Cardiac septum (tissue), 1 donor: ENCODE measurements at regions not wholly inside any gene's neighbourhood (a gene's known extent, or its start where the extent isn't known, plus 50 kb on each side); places are given as distances from the start of the nearest gene placed in this dataset.

Source experiments
- DNase-seq: peaks from one replicate; pipeline ENCODE4 v3.0.0-alpha.2; 2020; ENCODE audit warnings: low spot score
- intact Hi-C: fragments of 100-400 bp; cut with DNase I; formaldehyde crosslinking; loops from one replicate; pipeline ENCODE4 v1.14.0; 2022
- donor health status: DM: no; HTN: no; CAD: no.

DNA sequence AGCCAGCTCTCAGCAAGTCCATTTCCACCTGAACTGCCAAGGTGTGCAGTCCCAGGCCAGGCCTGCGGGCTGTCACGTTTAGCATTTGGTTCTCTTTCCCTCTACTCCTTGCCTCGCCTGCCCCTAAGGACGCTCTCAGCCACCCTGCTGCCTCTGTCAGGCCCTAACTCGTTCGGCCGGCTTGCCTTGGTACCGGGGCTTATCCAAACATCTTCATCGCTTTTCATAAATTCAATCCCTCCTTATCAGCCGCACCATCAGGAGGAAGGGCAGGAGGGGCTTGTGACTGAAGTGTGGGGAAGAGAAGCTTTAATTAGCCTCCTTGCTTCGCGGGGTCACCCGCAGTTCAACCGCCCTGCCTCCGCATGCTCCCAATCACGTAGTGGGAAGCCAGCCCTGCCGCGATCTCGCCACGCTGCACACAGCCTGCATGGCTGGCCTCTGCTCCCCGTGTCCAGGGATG lies 231.1 kb downstream of the SOX9 start:
- intact Hi-C loops, result no loop called here
- no peak for DNase-seq

DNA sequence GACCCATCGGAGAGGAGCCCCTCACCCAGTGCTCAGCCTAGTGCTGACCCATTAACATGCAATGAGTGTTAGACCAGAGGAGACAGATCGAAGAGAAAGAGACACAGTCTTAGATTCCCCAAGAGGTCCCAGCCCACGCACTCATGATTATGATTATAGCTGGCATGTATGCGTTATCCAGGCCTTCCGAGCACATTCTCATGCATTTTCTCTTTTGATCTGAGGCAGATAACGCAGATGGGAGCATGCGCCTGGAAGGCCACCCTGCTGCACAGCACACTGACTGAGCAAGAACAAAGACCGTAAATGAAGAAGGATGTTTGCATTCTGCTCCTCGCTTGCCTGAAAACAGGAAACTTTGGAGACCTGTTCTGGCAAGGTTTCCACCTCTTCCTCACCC lies 232.7 kb downstream of the SOX9 start:
- DNase-seq, result no peak
- intact Hi-C loops, result no loop called here

GRCh38 chr17:72354071-72354470 lies 233.3 kb downstream of the SOX9 start:
- no peak for DNase-seq
- intact Hi-C loops, result no loop called here

- DNase-seq, result no peak
Measured at GRCh38 chr17:72357764-72358365, 237.0 kb downstream of the SOX9 start.

GRCh38 chr17:72358465-72358864 lies 237.6 kb downstream of the SOX9 start:
- intact Hi-C loops, result no loop called here
- DNase-seq, result no peak

More at GRCh38 chr17:72357764-72358365, 237.0 kb downstream of the SOX9 start:
- intact Hi-C loops, result no loop called here

- no peak for DNase-seq
- intact Hi-C loops, result no loop called here
Measured at GRCh38 chr17:72359274-72359673, 238.5 kb downstream of the SOX9 start.

DNA sequence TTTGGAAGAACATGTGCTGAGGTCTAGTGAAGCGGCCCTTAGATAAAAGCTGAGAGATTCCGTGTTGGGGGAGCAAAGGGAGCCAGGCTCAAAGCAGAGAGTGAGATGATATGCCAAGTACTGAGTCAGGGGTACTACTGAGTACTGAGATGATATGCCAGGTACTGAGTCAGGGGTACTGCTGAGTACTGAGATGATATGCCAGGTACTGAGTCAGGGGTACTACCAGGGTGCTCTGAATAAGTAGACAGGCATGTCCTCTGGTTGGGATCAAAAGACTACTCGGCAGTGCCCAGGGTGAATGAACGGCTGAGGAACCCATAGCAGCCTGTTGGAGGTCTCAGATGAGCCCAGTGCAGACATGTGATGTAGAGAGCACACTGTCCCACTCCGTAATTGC lies 239.0 kb downstream of the SOX9 start:
- no peak for DNase-seq
- intact Hi-C loops, result no loop called here

DNA sequence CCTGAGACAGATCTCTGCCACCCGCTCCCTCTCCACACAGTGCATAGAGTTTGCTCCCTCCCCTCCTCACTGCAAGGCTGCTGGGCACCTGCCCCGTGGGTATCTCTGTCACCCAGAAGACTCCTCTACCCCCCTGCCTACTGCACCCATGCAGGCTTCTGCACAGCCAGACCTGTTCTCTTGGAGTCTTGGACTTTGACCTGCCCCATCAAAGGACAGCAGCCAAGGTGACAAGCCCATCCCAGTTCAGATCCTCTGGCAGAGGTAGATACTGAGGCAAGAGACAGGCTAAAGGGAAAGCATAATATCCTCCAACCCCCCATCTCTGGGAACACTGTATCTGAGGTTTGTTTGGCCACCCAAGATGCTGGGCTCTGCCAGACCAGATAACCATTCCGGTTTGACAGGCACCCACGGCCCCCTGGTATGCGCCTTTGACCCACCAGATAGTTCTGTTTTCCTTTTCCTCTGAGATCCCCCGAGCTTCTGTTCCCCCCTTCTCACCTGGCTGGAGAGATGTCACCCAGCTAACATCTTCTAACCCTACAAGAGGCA lies 239.6 kb downstream of the SOX9 start:
- DNase-seq, result no peak
- intact Hi-C loops, result no loop called here

DNA sequence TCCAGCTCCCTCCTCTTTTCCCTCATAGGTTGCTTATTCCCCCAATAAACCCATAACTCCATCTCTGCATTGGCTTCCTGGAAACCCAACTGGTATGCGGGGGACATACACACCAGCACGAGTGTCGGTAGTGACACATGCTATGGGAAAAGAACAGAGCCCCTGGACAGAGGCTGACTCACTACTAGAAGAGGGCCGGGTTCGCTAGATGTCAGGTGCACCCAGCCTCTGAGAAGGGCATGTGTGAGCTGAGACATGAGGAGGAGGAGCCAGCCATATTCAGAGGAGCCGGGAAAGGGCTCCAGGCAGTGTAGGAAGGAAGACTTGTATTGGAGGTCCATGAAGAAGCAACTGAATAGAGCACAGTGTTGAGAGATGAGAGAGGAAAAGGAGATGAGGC lies 241.1 kb downstream of the SOX9 start:
- intact Hi-C loops, result no loop called here

DNA sequence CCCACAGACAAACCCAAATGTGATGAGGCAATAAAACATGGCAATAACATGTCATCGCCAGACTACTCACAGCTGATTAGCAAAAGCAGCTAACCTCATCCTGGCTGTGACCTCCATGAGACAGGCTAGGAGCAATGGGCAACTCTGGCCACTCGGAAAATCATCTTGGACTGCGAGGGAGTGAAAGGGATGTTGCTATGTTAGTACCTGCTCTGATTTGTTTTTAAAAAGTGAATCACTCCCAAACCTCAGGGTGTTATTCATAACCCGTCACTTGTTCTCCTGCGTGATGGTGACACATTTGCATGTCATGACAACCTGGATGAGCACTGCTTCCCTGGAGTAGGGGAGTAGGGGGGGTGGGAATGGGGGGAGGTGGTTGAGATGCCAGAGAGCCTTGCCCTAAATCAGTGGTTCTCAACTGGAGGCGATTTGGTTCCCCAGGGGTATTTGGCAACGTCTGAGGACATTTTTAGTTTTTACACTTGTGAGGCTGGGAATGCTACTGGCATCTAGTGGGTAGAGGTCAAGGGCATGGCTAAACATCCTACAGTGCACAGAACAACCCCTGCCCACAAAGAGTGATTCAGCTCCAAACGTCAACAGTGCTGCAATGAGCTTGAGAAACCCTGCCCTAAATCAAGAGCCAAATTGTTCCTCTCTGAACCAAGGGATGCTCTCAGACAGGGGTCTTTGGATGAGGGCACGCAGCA lies 241.7 kb downstream of the SOX9 start:
- DNase-seq, result no peak
- intact Hi-C loops, result no loop called here

More for the DNA sequence above, 241.1 kb downstream of the SOX9 start:
- no peak for DNase-seq

GRCh38 chr17:72363089-72363610 lies 242.3 kb downstream of the SOX9 start:
- intact Hi-C loops, result no loop called here
- DNase-seq, result no peak

GRCh38 chr17:72365857-72366414 lies 245.1 kb downstream of the SOX9 start:
- no peak for DNase-seq
- intact Hi-C loops, result no loop called here

GRCh38 chr17:72366626-72367025 lies 245.8 kb downstream of the SOX9 start:
- intact Hi-C loops, result no loop called here
- DNase-seq, result no peak

DNA sequence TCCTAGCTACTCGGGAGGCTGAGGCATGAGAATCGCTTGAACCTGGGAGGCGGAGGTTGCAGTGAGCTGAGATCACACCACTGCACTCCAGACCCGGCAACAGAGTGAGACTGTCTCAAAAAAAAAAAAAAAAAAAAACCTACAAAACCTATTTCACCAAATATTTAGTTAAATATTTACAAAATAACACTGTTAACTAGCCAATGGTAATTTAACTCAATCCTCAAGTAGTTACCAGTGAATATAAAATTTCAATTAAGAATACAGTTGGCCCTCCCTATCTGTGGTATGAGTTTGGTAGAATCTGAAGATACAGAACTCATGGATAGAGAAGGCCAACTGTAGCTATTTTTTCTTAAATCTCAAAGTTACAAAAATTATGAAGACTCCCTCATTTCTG lies 247.4 kb downstream of the SOX9 start:
- intact Hi-C loops, result no loop called here
- DNase-seq, result no peak

GRCh38 chr17:72369366-72369765 lies 248.5 kb downstream of the SOX9 start:
- intact Hi-C loops, result no loop called here
- no peak for DNase-seq

GRCh38 chr17:72370819-72371218 lies 250.0 kb downstream of the SOX9 start:
- intact Hi-C loops, result no loop called here
- DNase-seq, result no peak

GRCh38 chr17:72372185-72372584 lies 251.4 kb downstream of the SOX9 start:
- intact Hi-C loops, result no loop called here
- DNase-seq, result no peak

- no peak for DNase-seq
- intact Hi-C loops, result no loop called here
Measured at GRCh38 chr17:72373910-72374741, 253.3 kb downstream of the SOX9 start.

DNA sequence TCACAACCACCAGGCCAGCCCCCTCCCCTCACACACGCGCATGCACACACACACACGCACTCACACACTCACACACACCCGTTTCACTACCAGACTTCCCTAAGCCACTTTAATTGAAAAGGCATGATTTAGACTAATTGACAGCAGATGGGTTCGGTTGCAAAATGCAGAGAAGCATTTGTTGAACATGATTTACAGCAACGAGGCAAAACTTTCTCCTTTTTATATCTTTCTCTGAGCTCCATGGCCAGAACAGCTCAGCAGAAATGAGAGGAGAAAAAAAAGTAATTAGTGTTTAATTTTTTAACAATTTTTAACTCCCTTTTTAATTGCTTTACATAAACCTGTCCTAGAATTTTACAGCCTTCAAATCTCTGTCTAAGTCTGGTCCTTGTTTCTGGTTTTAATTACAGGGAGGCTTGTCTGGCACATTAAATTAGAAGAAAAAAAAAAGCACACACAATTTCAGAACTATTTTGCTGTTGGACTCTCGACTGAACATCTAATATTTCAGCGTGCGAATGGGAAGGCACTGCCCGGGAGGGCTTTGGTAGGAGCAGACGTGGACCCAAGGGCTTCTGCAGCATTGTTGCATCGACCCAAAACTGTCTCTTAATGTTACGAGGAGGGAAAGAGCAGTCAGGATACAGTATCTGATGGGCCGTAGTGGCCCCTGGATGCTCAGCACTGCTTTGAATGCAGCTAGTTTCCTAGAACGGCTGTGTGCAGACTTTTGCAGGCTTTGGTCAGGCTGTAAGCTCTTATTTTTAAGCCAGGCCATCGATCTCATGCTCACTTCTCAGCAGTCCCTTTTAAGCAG lies 255.9 kb downstream of the SOX9 start:
- no peak for DNase-seq
- intact Hi-C loops, result no loop called here
